Epithelial cell of proximal tubule (primary cell): ENCODE measurements at regions not wholly inside any gene's neighbourhood (a gene's known extent, or its start where the extent isn't known, plus 50 kb on each side); places are given as distances from the start of the nearest gene placed in this dataset.

Source experiments
- DNase-seq: peaks from one replicate; pipeline ENCODE4 v3.0.0-alpha.2; 2011; ENCODE audit warnings: low read depth
- H3K4me3 ChIP-seq: 2 replicates; pipeline ENCODE4 v1.5.1; 2011; ENCODE audit warnings: low read depth, mild to moderate bottlenecking, low read length
- TF ChIP-seq, protein P1 (sequence below): conservative IDR thresholded peaks from 2 replicates; pipeline ENCODE4 v1.5.1; 2012; ENCODE audit warnings: low read depth, mild to moderate bottlenecking, low read length

DNA sequence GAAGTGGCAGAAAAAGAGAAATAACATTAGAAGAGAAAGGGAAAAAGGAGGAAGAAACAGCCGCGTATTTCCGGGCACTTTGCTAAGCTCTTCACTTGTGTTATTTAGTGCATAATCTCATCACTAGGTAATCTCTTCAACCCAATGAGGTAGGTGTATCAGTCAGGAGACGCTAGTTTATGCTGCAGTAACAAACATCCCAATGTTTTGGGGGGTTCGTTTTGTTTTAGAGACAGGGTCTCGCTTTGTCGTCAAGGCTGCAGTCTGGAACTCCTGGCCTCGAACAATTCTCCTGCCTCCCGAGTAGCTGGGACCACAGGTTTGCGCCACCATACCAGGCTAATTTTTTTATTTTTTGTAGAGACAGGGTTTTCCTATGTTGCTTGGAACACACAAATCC, 61.7 kb downstream of the ZFP36L2 start:
- H3K4me3 ChIP-seq = no peak overlapping the region
- DNase-seq = no peak
- TF ChIP-seq, protein P1, sequence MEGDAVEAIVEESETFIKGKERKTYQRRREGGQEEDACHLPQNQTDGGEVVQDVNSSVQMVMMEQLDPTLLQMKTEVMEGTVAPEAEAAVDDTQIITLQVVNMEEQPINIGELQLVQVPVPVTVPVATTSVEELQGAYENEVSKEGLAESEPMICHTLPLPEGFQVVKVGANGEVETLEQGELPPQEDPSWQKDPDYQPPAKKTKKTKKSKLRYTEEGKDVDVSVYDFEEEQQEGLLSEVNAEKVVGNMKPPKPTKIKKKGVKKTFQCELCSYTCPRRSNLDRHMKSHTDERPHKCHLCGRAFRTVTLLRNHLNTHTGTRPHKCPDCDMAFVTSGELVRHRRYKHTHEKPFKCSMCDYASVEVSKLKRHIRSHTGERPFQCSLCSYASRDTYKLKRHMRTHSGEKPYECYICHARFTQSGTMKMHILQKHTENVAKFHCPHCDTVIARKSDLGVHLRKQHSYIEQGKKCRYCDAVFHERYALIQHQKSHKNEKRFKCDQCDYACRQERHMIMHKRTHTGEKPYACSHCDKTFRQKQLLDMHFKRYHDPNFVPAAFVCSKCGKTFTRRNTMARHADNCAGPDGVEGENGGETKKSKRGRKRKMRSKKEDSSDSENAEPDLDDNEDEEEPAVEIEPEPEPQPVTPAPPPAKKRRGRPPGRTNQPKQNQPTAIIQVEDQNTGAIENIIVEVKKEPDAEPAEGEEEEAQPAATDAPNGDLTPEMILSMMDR = no peak

DNA sequence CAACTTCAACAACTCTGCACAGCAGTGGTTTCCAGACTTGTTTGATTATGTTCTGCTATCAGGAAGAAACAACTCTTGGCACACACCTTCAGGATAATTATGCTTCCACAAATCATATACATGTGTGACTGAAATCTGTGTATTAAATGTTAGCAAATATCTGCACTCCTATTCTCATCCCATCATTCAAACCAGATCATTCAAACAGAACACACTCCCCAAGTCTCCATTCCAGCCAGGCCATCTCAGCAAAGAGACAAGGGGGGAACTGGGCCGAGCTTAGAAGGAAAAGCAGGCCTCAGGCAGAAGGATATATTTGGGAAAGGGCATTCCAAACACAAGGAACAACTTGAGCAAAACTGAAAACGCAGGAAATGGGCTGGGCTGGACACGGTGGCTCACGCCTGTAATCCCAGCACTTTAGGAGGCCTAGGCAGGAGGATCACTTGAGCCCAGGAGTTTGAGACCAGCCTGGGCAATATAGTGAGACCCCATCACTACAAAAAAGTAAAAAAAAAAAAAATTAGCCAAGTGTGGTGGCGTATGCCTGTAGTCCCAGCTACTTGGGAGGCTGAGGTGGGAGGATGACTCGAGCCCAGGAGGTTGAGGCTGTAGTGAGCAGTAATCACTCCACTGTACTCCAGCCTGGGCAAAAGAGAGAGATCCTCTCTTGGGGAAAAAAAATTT, 62.7 kb downstream of the ZFP36L2 start:
- TF ChIP-seq, protein P1 = no peak
- H3K4me3 ChIP-seq = no peak overlapping the region
- no peak for DNase-seq

DNA sequence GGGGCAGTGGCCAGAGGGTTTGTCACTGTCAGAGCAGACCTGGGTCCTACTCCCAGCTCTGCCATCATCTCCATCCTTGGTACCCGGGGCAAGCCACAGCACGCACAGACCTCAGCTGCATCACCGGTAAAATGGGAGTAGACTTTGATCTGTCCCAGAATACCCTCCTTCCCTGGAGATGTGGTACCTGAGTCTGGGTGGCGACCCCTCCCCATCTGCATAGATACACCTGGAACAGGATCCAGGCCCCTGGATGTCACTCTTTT, 64.0 kb downstream of the ZFP36L2 start:
- no peak for DNase-seq
- TF ChIP-seq, protein P1 = no peak
- H3K4me3 ChIP-seq = no peak overlapping the region

DNA sequence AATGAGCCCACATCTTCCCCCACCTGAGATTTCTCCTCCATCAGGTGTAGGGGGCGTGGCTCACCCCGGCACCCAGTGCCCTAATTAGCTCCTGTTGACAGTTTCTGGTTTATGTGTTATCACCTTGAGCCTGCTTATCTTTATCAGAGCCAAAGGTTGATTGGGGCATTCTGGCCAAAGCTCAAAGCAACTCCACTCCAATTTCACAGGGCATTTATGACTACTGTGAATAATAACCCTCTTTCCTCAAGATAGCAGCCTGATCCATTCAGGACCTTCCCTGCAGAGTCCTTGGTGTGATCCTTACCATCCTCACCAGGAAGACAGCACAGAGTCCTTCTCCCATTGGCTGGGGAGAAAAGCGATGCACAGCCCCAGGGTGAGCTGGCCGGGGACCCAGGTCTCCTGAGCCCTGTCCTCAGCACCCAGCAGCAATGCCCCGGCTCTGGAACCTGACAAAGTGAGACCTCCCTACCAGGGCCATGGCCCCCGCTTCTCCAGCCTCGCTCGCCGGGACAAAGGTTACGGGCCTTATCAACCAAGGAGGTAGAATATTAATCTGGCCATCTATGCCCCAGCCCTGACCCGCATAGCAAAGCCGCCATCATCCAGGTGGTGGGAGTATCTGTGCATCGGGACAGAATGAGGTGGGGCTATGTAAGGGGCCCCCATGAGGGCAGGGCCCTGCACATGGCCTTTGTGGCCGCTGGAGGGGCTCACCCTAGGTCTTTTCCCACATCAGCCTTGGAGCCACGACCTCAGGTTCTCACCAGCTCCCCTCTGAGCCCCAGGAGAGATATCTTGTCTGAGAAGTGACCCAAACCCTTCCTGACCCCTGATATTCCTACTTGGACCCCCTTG, 64.5 kb downstream of the ZFP36L2 start:
- TF ChIP-seq, protein P1 = no peak
- DNase-seq = no peak
- H3K4me3 ChIP-seq = no peak overlapping the region

DNA sequence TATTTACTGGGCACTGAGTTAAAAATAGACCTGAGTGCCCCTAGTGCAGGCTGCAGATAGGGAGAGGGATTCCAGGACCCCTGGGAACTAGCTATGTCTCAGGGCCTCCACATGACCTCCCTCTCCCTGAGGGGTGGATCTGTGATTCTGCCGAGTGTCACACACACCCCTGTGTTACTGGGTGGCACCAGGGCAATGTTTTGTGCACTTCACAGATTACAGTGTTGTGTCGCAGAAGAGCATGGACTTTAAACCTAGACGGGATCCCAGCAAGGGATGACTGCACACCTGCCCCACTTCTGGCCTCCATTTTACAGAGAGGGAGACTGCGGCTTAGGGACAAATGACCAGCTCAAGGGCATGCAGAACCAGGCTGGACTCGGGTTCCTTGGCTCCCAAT, 65.6 kb downstream of the ZFP36L2 start:
- no peak overlapping the region for H3K4me3 ChIP-seq
- DNase-seq = no peak
- TF ChIP-seq, protein P1 = no peak

DNA sequence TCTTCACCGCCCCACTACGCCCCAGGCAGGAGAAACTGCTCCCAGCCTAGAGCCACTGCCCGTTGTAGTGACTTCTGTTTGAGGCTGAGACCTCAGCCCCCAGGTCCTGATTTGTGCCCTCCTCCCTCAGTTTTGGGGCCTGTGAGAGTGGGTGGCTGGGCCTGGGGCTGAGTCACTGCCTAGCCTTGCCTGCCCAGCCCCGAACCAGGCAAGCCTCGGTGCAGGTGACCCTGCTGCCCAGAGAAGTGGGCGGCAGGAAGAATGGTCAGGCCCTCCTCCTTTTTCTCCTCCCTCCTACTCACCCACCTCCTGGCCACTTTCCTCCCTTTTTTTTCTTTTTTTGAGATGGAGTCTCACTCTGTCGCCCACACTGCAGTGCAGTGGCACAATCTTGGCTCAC, 66.6 kb downstream of the ZFP36L2 start:
- DNase-seq = no peak

More for the DNA sequence above, 66.6 kb downstream of the ZFP36L2 start:
- H3K4me3 ChIP-seq = no peak overlapping the region
- TF ChIP-seq, protein P1 = no peak
